Calu3 (cell line): ENCODE measurements at regions not wholly inside any gene's neighbourhood (a gene's known extent, or its start where the extent isn't known, plus 50 kb on each side); places are given as distances from the start of the nearest gene placed in this dataset.
"Not testable (repeated sequence)": the region's sequence is repeated elsewhere in the genome, so short reads cannot be mapped to it uniquely, and the experiment has no call there.

Experiments used
- BruUV-seq: library from RNA; stranded (reverse); fragments of 400-500 nt; replicated peaks from 2 replicates; lab custom pipeline; 2021; lab: Mats Ljungman, UMichigan
- CTCF ChIA-PET: fragments of 300-600 bp; sonication (Branson Sonifier 250); formaldehyde crosslinking; loops from one replicate; lab custom pipeline; 2022; ENCODE audit warnings: antibody characterized with exemption; lab: Charles Lee
- DNase-seq: peaks from one replicate; pipeline ENCODE4 v3.0.0; 2022
- H3K27ac Mint-ChIP-seq: one replicate; pipeline ENCODE4 v1.8.0; 2022; ENCODE audit warnings: mixed read lengths; ENCODE audit not compliant: unreplicated experiment
- H3K27me3 Mint-ChIP-seq: one replicate; pipeline ENCODE4 v1.8.0; 2022; ENCODE audit warnings: mixed read lengths; ENCODE audit not compliant: unreplicated experiment
- H3K36me3 Mint-ChIP-seq: one replicate; pipeline ENCODE4 v1.8.0; 2022; ENCODE audit warnings: mild to moderate bottlenecking, moderate library complexity, mixed read lengths; ENCODE audit not compliant: insufficient read depth, unreplicated experiment
- H3K4me1 Mint-ChIP-seq: one replicate; pipeline ENCODE4 v1.8.0; 2022; ENCODE audit warnings: mild to moderate bottlenecking, low read depth, mixed read lengths; ENCODE audit not compliant: unreplicated experiment
- H3K4me3 Mint-ChIP-seq: one replicate; pipeline ENCODE4 v1.8.0; 2022; ENCODE audit warnings: mild to moderate bottlenecking, low read depth, moderate library complexity, mixed read lengths; ENCODE audit not compliant: unreplicated experiment
- H3K9me3 Mint-ChIP-seq: one replicate; pipeline ENCODE4 v1.8.0; 2022; ENCODE audit warnings: low read depth, mixed read lengths; ENCODE audit not compliant: unreplicated experiment
- CTCF ChIP-seq: fragments of 200-600 bp; IDR thresholded peaks from one replicate; pipeline ENCODE4 v1.8.0; 2022; ENCODE audit warnings: antibody characterized with exemption; ENCODE audit not compliant: unreplicated experiment
- intact Hi-C: fragments of 100-400 bp; cut with micrococcal nuclease; formaldehyde crosslinking; loops from one replicate; pipeline ENCODE4 v1.10.0; 2022; ENCODE audit not compliant: unreplicated experiment

- Mint-ChIP-seq H3K27ac (no peak overlapping the region), H3K36me3 (no peaks in the 10 kb centered on the region), H3K9me3 (no peaks in the 10 kb centered on the region), H3K4me1 (no peaks in the 10 kb centered on the region), H3K27me3 (no peaks in the 10 kb centered on the region), H3K4me3 (no peak overlapping the region)
- intact Hi-C loops: loop anchor here (10.0 kb wide), 1 partner anchor 197 kb away; no protein-coding TSS in a partner anchor
- DNase-seq: no peak
- no peak for TF ChIP-seq CTCF
- CTCF ChIA-PET: no interaction called here
- no TSS peak for BruUV-seq
Measured at GRCh38 chr16:29311461-29312344, 94.8 kb downstream of the NPIPB11 start.

- H3K27ac Mint-ChIP-seq: no peak overlapping the region
- CTCF ChIA-PET: no interaction called here
- no peaks in the 10 kb centered on the region for H3K4me1 Mint-ChIP-seq
- H3K36me3 Mint-ChIP-seq: no peaks in the 10 kb centered on the region
- BruUV-seq: no TSS peak
- H3K4me3 Mint-ChIP-seq: no peak overlapping the region
- H3K9me3 Mint-ChIP-seq: no peaks in the 10 kb centered on the region
- intact Hi-C loops: loop anchor here (10.0 kb wide), 1 partner anchor 196 kb away; no protein-coding TSS in a partner anchor
- no peaks in the 10 kb centered on the region for H3K27me3 Mint-ChIP-seq
- no peak for TF ChIP-seq CTCF
- DNase-seq: no peak
Measured at GRCh38 chr16:29310852-29311314, 95.6 kb downstream of the NPIPB11 start.

GRCh38 chr16:29310243-29310642, 96.3 kb downstream of the NPIPB11 start:
- H3K36me3 Mint-ChIP-seq, BruUV-seq, H3K27ac Mint-ChIP-seq, H3K27me3 Mint-ChIP-seq, DNase-seq, H3K9me3 Mint-ChIP-seq, H3K4me1 Mint-ChIP-seq, H3K4me3 Mint-ChIP-seq, CTCF ChIA-PET: not testable (repeated sequence)
- intact Hi-C loops: loop anchor here (10.0 kb wide), 1 partner anchor 195 kb away; no protein-coding TSS in a partner anchor

GRCh38 chr16:29309601-29310000, 96.9 kb downstream of the NPIPB11 start:
- H3K9me3 Mint-ChIP-seq, H3K4me3 Mint-ChIP-seq, BruUV-seq, H3K4me1 Mint-ChIP-seq, DNase-seq, intact Hi-C loops, H3K27me3 Mint-ChIP-seq, H3K27ac Mint-ChIP-seq, H3K36me3 Mint-ChIP-seq, CTCF ChIA-PET: not testable (repeated sequence)

- DNase-seq: no peak
- no peaks in the 10 kb centered on the region for H3K36me3 Mint-ChIP-seq
- H3K4me1 Mint-ChIP-seq: no peaks in the 10 kb centered on the region
- TF ChIP-seq CTCF: no peak
- intact Hi-C loops: no loop called here
- H3K4me3 Mint-ChIP-seq: no peak overlapping the region
- H3K9me3 Mint-ChIP-seq: no peaks in the 10 kb centered on the region
- no peak overlapping the region for H3K27ac Mint-ChIP-seq
- no peaks in the 10 kb centered on the region for H3K27me3 Mint-ChIP-seq
- CTCF ChIA-PET: interaction anchor here (0.6 kb wide), 1 partner anchor 1089 kb away, joined by 4 read pairs; no protein-coding TSS in a partner anchor
- BruUV-seq: no TSS peak
Measured at GRCh38 chr16:29308644-29309546, 97.6 kb downstream of the NPIPB11 start.
